DMS 273 (cell line): ENCODE measurements at regions not wholly inside any gene's neighbourhood (a gene's known extent, or its start where the extent isn't known, plus 50 kb on each side); places are given as distances from the start of the nearest gene placed in this dataset.
"Not testable (repeated sequence)": the region's sequence is repeated elsewhere in the genome, so short reads cannot be mapped to it uniquely, and the experiment has no call there.

Experiments used
- DNase-seq: peaks from one replicate; lab custom pipeline; 2025; ENCODE audit not compliant: unreplicated experiment; lab: John Stamatoyannopoulos, UW

DNA sequence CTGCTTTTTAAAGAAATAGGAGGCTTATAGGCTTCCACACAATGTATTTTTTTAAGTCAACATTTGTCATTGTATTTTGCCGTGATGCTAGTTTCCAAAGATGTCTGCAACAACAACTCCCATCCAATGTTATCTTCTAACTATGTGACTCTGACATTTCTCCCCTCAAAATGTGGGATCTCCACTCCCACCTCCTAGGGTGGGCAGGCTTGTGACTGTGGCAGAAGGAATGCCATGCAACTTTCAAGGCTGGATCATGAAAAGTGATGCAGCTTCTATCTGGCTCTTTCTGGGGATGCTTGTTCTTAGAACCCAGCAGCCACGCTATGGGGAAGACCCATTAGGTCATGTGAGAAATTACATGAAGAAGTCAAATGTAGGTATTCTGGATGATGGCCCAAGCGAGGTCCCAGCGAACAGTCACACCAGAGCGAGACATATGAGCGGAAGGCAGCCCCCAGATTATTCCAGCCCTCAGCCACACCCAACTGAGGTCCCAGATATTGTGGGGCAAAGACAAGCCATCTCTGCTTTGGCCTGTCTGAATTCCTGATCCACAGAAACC, 124.3 kb downstream of the BDH1 start:
- DNase-seq = no peak

DNA sequence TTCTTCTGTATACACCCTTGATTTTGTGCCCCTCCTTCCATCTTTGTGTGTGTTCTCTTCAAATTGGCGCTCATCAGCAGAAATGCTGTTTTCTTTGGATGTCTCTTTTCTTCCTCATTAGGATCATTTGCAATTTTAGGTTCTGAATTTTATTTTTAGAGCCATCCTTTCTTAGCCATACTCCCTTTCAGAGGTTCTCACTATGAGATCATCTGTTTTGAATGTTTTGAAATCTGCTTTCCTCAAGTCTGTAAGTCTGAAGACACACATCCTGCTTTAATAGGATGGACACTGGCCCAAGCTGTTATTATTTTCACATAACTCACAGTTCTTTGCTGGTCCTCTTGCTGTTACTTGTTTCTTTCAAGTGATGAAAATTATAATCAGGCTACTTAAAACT, 124.8 kb downstream of the BDH1 start:
- DNase-seq = no peak

GRCh38 chr3:197430502-197430901, 125.3 kb downstream of the BDH1 start:
- no peak for DNase-seq

- DNase-seq = no peak
Measured at GRCh38 chr3:197428952-197429351, 126.8 kb downstream of the BDH1 start.

DNA sequence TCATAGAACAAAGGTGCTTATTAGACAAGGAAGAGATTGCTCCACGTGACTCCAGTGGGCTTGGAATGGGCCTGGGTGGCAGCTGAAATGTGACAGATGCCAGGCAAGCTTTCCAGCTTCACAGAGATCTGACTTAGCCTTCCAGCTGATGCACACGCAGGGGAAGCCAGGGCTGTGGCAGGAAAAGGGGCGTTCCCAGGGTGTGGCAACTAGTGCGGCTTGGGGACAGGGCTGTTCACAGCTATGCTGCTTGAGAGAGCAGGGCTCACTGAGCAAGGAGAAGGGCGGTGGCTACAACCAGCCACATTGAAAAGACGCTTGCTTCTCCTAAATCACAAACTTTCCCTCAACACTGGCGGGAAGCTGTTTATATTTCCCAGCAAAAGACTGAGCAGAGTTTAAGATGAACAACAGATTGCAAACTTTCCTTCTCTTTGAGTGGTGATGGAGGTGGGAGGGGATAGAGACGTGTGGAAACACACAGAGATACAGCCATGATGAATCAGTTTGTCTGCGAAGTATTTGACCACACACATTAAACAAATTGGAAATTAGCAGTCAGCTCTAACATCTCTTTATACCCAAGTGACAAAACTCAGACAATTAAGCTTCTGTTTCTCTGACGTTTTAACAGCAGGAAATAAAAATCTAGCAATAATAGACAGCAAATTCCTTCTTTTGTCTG, 127.5 kb downstream of the BDH1 start:
- DNase-seq = no peak

GRCh38 chr3:197427021-197427420, 128.6 kb upstream of the DLG1 start:
- no peak for DNase-seq

GRCh38 chr3:197426121-197426566, 127.7 kb upstream of the DLG1 start:
- no peak for DNase-seq

GRCh38 chr3:197425485-197426120, 127.2 kb upstream of the DLG1 start:
- DNase-seq = no peak

GRCh38 chr3:197424674-197425484, 126.5 kb upstream of the DLG1 start:
- DNase-seq = no peak

- DNase-seq = no peak
Measured at GRCh38 chr3:197424266-197424665, 125.9 kb upstream of the DLG1 start.

DNA sequence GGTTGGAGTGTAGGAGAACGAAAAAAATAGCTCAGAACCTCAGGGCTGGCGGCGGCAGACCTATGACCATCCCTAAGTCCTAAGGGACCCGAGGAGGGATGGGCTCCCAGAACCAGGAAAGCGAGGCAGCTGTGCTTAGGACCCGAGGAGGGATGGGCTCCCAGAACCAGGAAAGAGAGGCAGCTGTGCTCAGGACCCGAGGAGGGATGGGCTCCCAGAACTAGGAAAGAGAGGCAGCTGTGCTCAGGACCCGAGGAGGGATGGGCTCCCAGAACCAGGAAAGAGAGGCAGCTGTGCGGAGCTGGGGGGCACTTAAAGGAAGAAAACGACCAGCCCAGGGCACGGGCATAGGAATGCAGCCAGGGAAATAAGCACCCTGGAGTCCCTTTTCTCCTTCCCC, 125.0 kb upstream of the DLG1 start:
- no peak for DNase-seq

GRCh38 chr3:197422506-197422905, 124.1 kb upstream of the DLG1 start:
- no peak for DNase-seq

DNA sequence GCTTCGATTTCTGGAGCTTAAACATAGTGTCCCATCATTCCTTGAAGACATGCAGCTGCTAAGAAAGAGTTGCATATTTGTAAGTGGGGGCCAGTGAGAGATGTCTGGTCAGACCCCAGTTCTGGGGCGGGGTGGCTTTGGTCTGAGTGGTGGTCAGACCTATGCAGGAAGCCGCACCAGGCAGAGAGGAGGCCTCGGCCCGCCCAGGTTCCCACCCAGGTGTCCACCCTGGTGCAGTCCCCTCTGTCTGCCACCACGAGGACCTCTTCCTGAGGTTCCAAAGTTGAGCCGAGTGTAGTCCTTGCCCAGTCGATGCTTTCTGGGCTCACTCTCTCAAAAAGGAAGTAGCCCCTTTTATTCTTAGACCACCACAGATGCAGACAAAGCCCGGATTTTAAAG, 122.6 kb upstream of the DLG1 start:
- no peak for DNase-seq

GRCh38 chr3:197420566-197420965, 122.2 kb upstream of the DLG1 start:
- DNase-seq = no peak

DNA sequence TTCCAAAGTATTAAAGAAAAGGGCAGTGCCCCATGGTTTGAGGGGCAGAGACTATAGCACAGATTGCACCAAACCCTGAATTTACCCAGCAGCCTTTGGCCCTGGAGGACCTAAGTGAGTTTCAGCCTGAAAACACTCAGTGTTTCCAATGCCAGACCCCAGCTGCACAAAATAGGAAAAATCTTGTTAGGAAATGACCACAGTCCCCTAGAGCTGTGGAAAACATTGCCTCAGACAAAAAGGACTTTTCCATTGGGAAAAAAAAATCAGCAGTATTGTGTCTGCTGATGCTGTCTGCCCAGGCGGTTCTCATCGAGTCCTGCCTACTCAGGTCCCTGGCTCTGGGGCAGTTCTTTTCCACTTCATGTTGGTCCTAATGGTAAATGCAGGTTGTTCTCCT, 121.7 kb upstream of the DLG1 start:
- DNase-seq = no peak

DNA sequence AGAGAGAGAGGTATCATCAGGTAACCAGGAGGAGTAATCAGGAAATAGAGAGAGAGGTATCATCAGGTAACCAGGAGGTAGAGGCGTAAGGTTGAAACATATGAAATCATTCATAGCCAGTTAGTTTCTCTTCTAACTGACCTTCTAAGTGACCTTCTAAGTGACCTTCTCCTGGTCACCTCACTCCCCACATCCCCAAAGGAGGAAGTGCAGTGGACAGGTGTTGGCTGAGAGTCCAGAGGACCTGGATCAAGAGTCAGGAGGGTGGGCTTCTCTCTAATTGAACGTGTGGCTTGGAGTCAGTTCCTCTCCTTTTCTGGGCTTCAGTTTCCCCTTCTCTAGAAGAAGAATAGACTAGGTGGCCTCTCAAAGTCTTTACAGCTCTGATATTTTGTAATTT, 121.3 kb upstream of the DLG1 start:
- no peak for DNase-seq

GRCh38 chr3:197417911-197418618, 119.7 kb upstream of the DLG1 start:
- DNase-seq = no peak

GRCh38 chr3:197417441-197417840, 119.0 kb upstream of the DLG1 start:
- no peak for DNase-seq

DNA sequence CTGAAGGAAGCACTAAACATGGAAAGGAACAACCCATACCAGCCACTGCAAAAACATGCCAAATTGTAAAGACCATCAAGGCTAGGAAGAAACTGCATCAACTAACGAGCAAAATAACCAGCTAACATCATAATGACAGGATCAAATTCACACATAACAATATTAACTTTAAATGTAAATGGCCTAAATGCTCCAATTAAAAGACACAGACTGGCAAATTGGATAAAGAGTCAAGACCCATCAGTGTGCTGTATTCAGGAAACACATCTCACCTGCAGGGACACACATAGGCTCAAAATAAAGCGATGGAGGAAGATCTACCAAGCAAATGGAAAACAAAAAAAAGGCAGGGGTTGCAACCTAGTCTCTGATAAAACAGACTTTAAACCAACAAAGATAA, 113.5 kb upstream of the DLG1 start:
- DNase-seq = not testable (repeated sequence)

GRCh38 chr3:197410170-197410569, 111.8 kb upstream of the DLG1 start:
- not testable (repeated sequence) for DNase-seq
